ENCODE measurements at regions not wholly inside any gene's neighbourhood (a gene's known extent, or its start where the extent isn't known, plus 50 kb on each side); places are given as distances from the start of the nearest gene placed in this dataset.

DNA sequence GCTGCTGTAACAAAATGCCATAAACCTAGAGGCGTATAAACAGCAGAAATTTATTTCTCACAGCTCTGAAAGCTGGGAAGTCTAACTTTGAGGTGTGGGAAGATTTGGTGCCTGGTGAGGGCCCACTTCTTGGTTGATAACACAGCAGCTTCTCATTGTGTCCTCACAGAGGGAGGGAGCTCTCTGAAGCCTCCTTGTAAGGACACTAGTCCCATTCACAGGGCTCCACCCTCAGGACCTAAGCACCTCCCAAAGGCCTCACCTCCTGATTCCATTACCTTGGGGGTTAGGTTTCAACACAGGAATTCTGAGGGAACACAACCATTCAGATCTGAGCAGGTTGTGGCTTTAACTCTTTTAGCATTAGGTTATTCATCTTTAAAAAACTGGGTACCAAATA lies 380.3 kb upstream of the ATP10A start:
- CTCF ChIA-PET: no interaction called here
- TF ChIP-seq, protein P1, sequence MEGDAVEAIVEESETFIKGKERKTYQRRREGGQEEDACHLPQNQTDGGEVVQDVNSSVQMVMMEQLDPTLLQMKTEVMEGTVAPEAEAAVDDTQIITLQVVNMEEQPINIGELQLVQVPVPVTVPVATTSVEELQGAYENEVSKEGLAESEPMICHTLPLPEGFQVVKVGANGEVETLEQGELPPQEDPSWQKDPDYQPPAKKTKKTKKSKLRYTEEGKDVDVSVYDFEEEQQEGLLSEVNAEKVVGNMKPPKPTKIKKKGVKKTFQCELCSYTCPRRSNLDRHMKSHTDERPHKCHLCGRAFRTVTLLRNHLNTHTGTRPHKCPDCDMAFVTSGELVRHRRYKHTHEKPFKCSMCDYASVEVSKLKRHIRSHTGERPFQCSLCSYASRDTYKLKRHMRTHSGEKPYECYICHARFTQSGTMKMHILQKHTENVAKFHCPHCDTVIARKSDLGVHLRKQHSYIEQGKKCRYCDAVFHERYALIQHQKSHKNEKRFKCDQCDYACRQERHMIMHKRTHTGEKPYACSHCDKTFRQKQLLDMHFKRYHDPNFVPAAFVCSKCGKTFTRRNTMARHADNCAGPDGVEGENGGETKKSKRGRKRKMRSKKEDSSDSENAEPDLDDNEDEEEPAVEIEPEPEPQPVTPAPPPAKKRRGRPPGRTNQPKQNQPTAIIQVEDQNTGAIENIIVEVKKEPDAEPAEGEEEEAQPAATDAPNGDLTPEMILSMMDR (IDR thresholded peaks at IDR 0.05; ENCODE audit: insufficient read depth in 1 of 2, low read depth in 1 of 2, low read length in 1 of 2, severe bottlenecking in 1 of 2, unreplicated experiment in 1 of 2): no peak

GRCh38 chr15:26242565-26243071 lies 379.5 kb upstream of the ATP10A start:
- POLR2A ChIA-PET: no interaction called here
- no peaks in the 10 kb centered on the region for H3K36me3 ChIP-seq (ENCODE audit: control insufficient read depth, insufficient read depth, low read length)
- no peaks in the 10 kb centered on the region for H3K4me1 ChIP-seq
- DNase-seq: no peak
- H3K9me3 Mint-ChIP-seq (ENCODE audit: unreplicated experiment): peaks cover 18% of the 10 kb centered on the region
- no peaks in the 10 kb centered on the region for H3K27me3 ChIP-seq (replicated peaks; ENCODE audit: control insufficient read depth, insufficient read depth, low read length)
- H3K36me3 Mint-ChIP-seq (ENCODE audit: insufficient read depth, unreplicated experiment): no peaks in the 10 kb centered on the region
- intact Hi-C loops (cut with micrococcal nuclease; ENCODE audit: unreplicated experiment): no loop called here
- H3K27ac Mint-ChIP-seq (ENCODE audit: unreplicated experiment): no peak overlapping the region
- no peaks in the 10 kb centered on the region for H3K27me3 Mint-ChIP-seq (ENCODE audit: insufficient read depth, unreplicated experiment)
- CTCF ChIA-PET: no interaction called here
- H3K4me3 Mint-ChIP-seq (ENCODE audit: unreplicated experiment): no peak overlapping the region
- H3K4me1 Mint-ChIP-seq (ENCODE audit: low read depth, unreplicated experiment): no peaks in the 10 kb centered on the region
- no peak overlapping the region for H3K4me3 ChIP-seq (ENCODE audit: low read depth, low read length)
- BruUV-seq (replicated peaks): no TSS peak
- H3K9me3 ChIP-seq: peaks cover 3% of the 10 kb centered on the region; the same call in 1 of the 2 replicates
- TF ChIP-seq, protein P1 (IDR thresholded peaks at IDR 0.05; ENCODE audit: insufficient read depth in 1 of 2, low read depth in 1 of 2, low read length in 1 of 2, severe bottlenecking in 1 of 2, unreplicated experiment in 1 of 2): no peak

More for the DNA sequence above, 380.3 kb upstream of the ATP10A start:
- no TSS peak for BruUV-seq (replicated peaks)
- Histone ChIP-seq H3K4me3 (ENCODE audit: low read depth, low read length) (no peak overlapping the region), H3K27me3 (replicated peaks; ENCODE audit: control insufficient read depth, insufficient read depth, low read length) (no peaks in the 10 kb centered on the region), H3K9me3 (peaks cover 3% of the 10 kb centered on the region; the same call in 1 of the 2 replicates), H3K4me1 (no peaks in the 10 kb centered on the region), H3K36me3 (ENCODE audit: control insufficient read depth, insufficient read depth, low read length) (no peaks in the 10 kb centered on the region)
- Mint-ChIP-seq H3K27ac (ENCODE audit: unreplicated experiment) (no peak overlapping the region), H3K9me3 (ENCODE audit: unreplicated experiment) (peaks cover 18% of the 10 kb centered on the region), H3K27me3 (ENCODE audit: insufficient read depth, unreplicated experiment) (no peaks in the 10 kb centered on the region), H3K4me1 (ENCODE audit: low read depth, unreplicated experiment) (no peaks in the 10 kb centered on the region), H3K4me3 (ENCODE audit: unreplicated experiment) (no peak overlapping the region), H3K36me3 (ENCODE audit: insufficient read depth, unreplicated experiment) (no peaks in the 10 kb centered on the region)
- POLR2A ChIA-PET: no interaction called here
- intact Hi-C loops (cut with micrococcal nuclease; ENCODE audit: unreplicated experiment): no loop called here
- no peak for DNase-seq

DNA sequence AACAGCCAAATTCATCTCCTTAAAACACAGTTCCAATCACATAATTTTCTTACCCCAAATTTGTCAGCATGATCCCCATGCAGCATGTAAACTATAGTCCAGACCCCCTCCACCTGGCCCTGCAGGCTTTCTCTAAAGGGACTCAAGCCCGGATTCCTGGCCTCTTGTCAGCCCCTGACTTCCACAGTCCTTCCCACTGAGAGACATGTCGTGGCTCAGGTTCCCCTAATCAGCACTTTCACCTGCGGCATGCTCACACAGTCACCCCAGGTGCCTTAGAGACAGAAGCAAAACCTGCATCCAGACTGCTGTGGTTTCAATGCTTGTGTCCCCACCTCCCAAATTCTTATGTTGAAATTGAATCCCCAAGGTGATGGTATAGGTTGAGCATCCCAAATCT lies 372.7 kb upstream of the ATP10A start:
- ChIA-PET POLR2A (no interaction called here), CTCF (no interaction called here)
- DNase-seq: no peak
- no peaks in the 10 kb centered on the region for H3K27me3 ChIP-seq (replicated peaks; ENCODE audit: control insufficient read depth, insufficient read depth, low read length)
- Mint-ChIP-seq H3K27me3 (ENCODE audit: insufficient read depth, unreplicated experiment) (peaks cover 2% of the 10 kb centered on the region), H3K27ac (ENCODE audit: unreplicated experiment) (no peak overlapping the region), H3K4me3 (ENCODE audit: unreplicated experiment) (no peak overlapping the region), H3K4me1 (ENCODE audit: low read depth, unreplicated experiment) (no peaks in the 10 kb centered on the region), H3K36me3 (ENCODE audit: insufficient read depth, unreplicated experiment) (no peaks in the 10 kb centered on the region), H3K9me3 (ENCODE audit: unreplicated experiment) (no peaks in the 10 kb centered on the region)
- peaks cover 3% of the 10 kb centered on the region; the same call in 1 of the 2 replicates for H3K9me3 ChIP-seq
- intact Hi-C loops (cut with micrococcal nuclease; ENCODE audit: unreplicated experiment): no loop called here
- H3K4me1 ChIP-seq: no peaks in the 10 kb centered on the region
- no peaks in the 10 kb centered on the region for H3K36me3 ChIP-seq (ENCODE audit: control insufficient read depth, insufficient read depth, low read length)
- H3K4me3 ChIP-seq (ENCODE audit: low read depth, low read length): no peak overlapping the region
- TF ChIP-seq, protein P1 (IDR thresholded peaks at IDR 0.05; ENCODE audit: insufficient read depth in 1 of 2, low read depth in 1 of 2, low read length in 1 of 2, severe bottlenecking in 1 of 2, unreplicated experiment in 1 of 2): no peak
- BruUV-seq (replicated peaks): no TSS peak

All from Caco-2 (cell line).